Transverse colon (tissue), 4 donors: ENCODE measurements at regions not wholly inside any gene's neighbourhood (a gene's known extent, or its start where the extent isn't known, plus 50 kb on each side); places are given as distances from the start of the nearest gene placed in this dataset.

Source experiments
- CTCF ChIP-seq, 5 experiments: fragments of 200-600 bp in 3 of 5; fragments of 450-650 bp in 2 of 5; sonication (generic) in 3 of 5; IDR thresholded peaks; 1 replicate in 2 of 5; 2 replicates in 3 of 5; pipeline ENCODE4 v1.5.1; 2016 to 2017; ENCODE audit warnings: antibody characterized with exemption in 5 of 5, inconsistent platforms in 3 of 5, mild to moderate bottlenecking in 2 of 5, moderate library complexity in 1 of 5
- EP300 ChIP-seq: sonication (generic); formaldehyde crosslinking; IDR thresholded peaks from one replicate; pipeline ENCODE4 v1.6.1; 2017; ENCODE audit warnings: antibody characterized with exemption, low read depth
- POLR2A ChIP-seq: fragments of 450-650 bp; IDR thresholded peaks from one replicate; pipeline ENCODE4 v1.6.1; 2016; ENCODE audit warnings: antibody characterized with exemption, mild to moderate bottlenecking, moderate library complexity
- POLR2AphosphoS5 ChIP-seq, 3 donors: sonication (generic); formaldehyde crosslinking; IDR thresholded peaks; one replicate each; pipeline ENCODE4 v1.6.1; 2016; ENCODE audit warnings: antibody characterized with exemption in 3 of 3

GRCh38 chr1:112250892-112251291 is 145.1 kb upstream of the CTTNBP2NL start:
- TF ChIP-seq CTCF (IDR thresholded peaks at IDR 0.05) (no peak), POLR2A (no peak), POLR2AphosphoS5 (IDR thresholded peaks at IDR 0.05) (no peak), EP300 (no peak)
